ENCODE measurements at regions not wholly inside any gene's neighbourhood (a gene's known extent, or its start where the extent isn't known, plus 50 kb on each side); places are given as distances from the start of the nearest gene placed in this dataset.

- peaks cover 0 to 2% (median 0%) of the 10 kb centered on the region in 4 donors for H3K9me3 ChIP-seq (ENCODE audit: control insufficient read depth in 4 of 4, low read length in 3 of 4)
Observed at GRCh38 chr14:96681829-96682228, 115.4 kb upstream of the VRK1 start.

More at GRCh38 chr14:96681829-96682228, 115.4 kb upstream of the VRK1 start:
- Histone ChIP-seq H3K4me3 (ENCODE audit: low read depth in 1 of 3, low read length in 3 of 3) (no peak overlapping the region), H3K27me3 (ENCODE audit: control insufficient read depth in 4 of 4, insufficient read depth in 4 of 4, low read length in 3 of 4) (peaks cover 0 to 18% (median 0%) of the 10 kb centered on the region in 4 donors), H3K4me1 (ENCODE audit: control insufficient read depth in 4 of 4, insufficient read depth in 4 of 4, low read length in 3 of 4) (no peaks in the 10 kb centered on the region), H3K27ac (ENCODE audit: low read depth in 1 of 2, low read length in 2 of 2) (no peak overlapping the region), H3K36me3 (ENCODE audit: control insufficient read depth in 4 of 4, insufficient read depth in 3 of 4, low read depth in 1 of 4, low read length in 3 of 4) (no peaks in the 10 kb centered on the region), H3K9ac (ENCODE audit: low read depth in 1 of 2, low read length in 2 of 2) (no peak overlapping the region)
- 78% methylated on average over 7 of the region's 7 CpGs for WGBS
- TF ChIP-seq YY1 (IDR thresholded peaks at IDR 0.05), result no peak
- no peak for TF ChIP-seq FOXA2 (IDR thresholded peaks at IDR 0.05)
- TF ChIP-seq ATF3 (IDR thresholded peaks at IDR 0.05), result no peak
- TF ChIP-seq REST (IDR thresholded peaks at IDR 0.05), result no peak
- TF ChIP-seq RXRA (IDR thresholded peaks at IDR 0.05), result no peak
- TF ChIP-seq SP1 (IDR thresholded peaks at IDR 0.05), result no peak
- TF ChIP-seq FOXA1 (IDR thresholded peaks at IDR 0.05), result no peak
- TF ChIP-seq HNF4A (conservative IDR thresholded peaks at IDR 0.05), result no peak
- no peak for TF ChIP-seq RAD21 (IDR thresholded peaks at IDR 0.05)
- no peak for TF ChIP-seq ZBTB33 (IDR thresholded peaks at IDR 0.05)
- TF ChIP-seq CTCF (IDR thresholded peaks at IDR 0.05; ENCODE audit: low read depth, low read length, missing input control), result no peak
- TF ChIP-seq TAF1 (conservative IDR thresholded peaks at IDR 0.05), result no peak
- TF ChIP-seq HNF4G (IDR thresholded peaks at IDR 0.05), result no peak
- no peak for TF ChIP-seq EGR1 (IDR thresholded peaks at IDR 0.05; ENCODE audit: low read depth in 2 of 2)
- TF ChIP-seq JUND (IDR thresholded peaks at IDR 0.05), result no peak
- DNase-seq (ENCODE audit: low spot score), result no peak
